RWPE1 (cell line): ENCODE measurements at regions not wholly inside any gene's neighbourhood (a gene's known extent, or its start where the extent isn't known, plus 50 kb on each side); places are given as distances from the start of the nearest gene placed in this dataset.

Experiments
- CTCF ChIA-PET: fragments of 350-600 bp; sonication (Branson Sonifier 250); formaldehyde crosslinking; extraction: SDS; loops from one replicate; lab custom pipeline; 2021; lab: Yijun Ruan, JAX
- POLR2A ChIA-PET: fragments of 400-600 bp; formaldehyde crosslinking; extraction: SDS; loops from one replicate; lab custom pipeline; 2020; ENCODE audit warnings: antibody characterized with exemption; ENCODE audit not compliant: low non-redundant PET; lab: Yijun Ruan, JAX
- DNase-seq: peaks from one replicate; pipeline ENCODE4 v3.0.0; 2012; ENCODE audit warnings: low spot score
- H3K27ac ChIP-seq: fragments of 450-650 bp; 2 replicates; pipeline ENCODE4 v1.5.1; 2017
- CTCF ChIP-seq: fragments of 450-650 bp; conservative IDR thresholded peaks from 2 replicates; pipeline ENCODE4 v1.5.1; 2017; ENCODE audit warnings: low read depth, mild to moderate bottlenecking

- H3K27ac ChIP-seq, result no peak overlapping the region
- no peak for TF ChIP-seq CTCF
- DNase-seq, result no peak
- ChIA-PET CTCF (no interaction called here), POLR2A (no interaction called here)
These were observed 635.4 kb downstream of the IRX1 start for GRCh38 chr5:4230786-4231641.

GRCh38 chr5:4232084-4232483 is 636.5 kb downstream of the IRX1 start:
- no peak overlapping the region for H3K27ac ChIP-seq
- DNase-seq, result no peak
- no peak for TF ChIP-seq CTCF
- CTCF ChIA-PET, result interaction anchor here (0.8 kb wide), 1 partner anchor 15 kb away, joined by 4 read pairs; no protein-coding TSS in a partner anchor
- POLR2A ChIA-PET, result no interaction called here

- no peak overlapping the region for H3K27ac ChIP-seq
- no peak for TF ChIP-seq CTCF
- CTCF ChIA-PET, result interaction anchor here (0.7 kb wide), 1 partner anchor 204 kb away, joined by 3 read pairs; no protein-coding TSS in a partner anchor
- POLR2A ChIA-PET, result no interaction called here
- DNase-seq, result no peak
These were observed 638.0 kb downstream of the IRX1 start for GRCh38 chr5:4233671-4234070.

- POLR2A ChIA-PET, result no interaction called here
- DNase-seq, result no peak
- TF ChIP-seq CTCF, result no peak
- H3K27ac ChIP-seq, result no peak overlapping the region
- CTCF ChIA-PET, result no interaction called here
These were observed 648.0 kb downstream of the IRX1 start for GRCh38 chr5:4243479-4244264.

GRCh38 chr5:4244306-4244705 is 648.7 kb downstream of the IRX1 start:
- DNase-seq, result no peak
- POLR2A ChIA-PET, result no interaction called here
- no peak for TF ChIP-seq CTCF
- no peak overlapping the region for H3K27ac ChIP-seq
- CTCF ChIA-PET, result no interaction called here

- POLR2A ChIA-PET, result no interaction called here
- DNase-seq, result no peak
- H3K27ac ChIP-seq, result no peak overlapping the region
- CTCF ChIA-PET, result no interaction called here
- no peak for TF ChIP-seq CTCF
These were observed 649.4 kb downstream of the IRX1 start for GRCh38 chr5:4245076-4245475.
